Ovary (tissue), 7 donors: ENCODE measurements at regions not wholly inside any gene's neighbourhood (a gene's known extent, or its start where the extent isn't known, plus 50 kb on each side); places are given as distances from the start of the nearest gene placed in this dataset.

ENCODE experiments used
- DNase-seq, 5 donors: peaks; one replicate each; pipeline ENCODE4 v3.0.0-alpha.2; 2019 to 2020
- H3K27ac ChIP-seq, 2 donors: fragments of 200-600 bp; one replicate each; pipeline versions ENCODE4 v1.5.1 to v1.8.0; 2019 to 2022
- H3K27me3 ChIP-seq: fragments of 200-600 bp; one replicate; pipeline ENCODE4 v1.8.0; 2022
- H3K36me3 ChIP-seq: fragments of 200-600 bp; sonication (generic); one replicate; pipeline ENCODE4 v1.5.1; 2019
- H3K4me1 ChIP-seq: one replicate; pipeline ENCODE4 v1.8.1; 2013; ENCODE audit warnings: mild to moderate bottlenecking, moderate library complexity; ENCODE audit not compliant: insufficient read depth
- H3K4me3 ChIP-seq: fragments of 200-600 bp; sonication (generic); one replicate; pipeline ENCODE4 v1.5.1; 2017
- H3K9me3 ChIP-seq, 2 donors: fragments of 200-600 bp in 1 of 2; sonication (generic) in 1 of 2; one replicate each; pipeline versions ENCODE4 v1.5.1 to v1.8.1; 2013 to 2019; ENCODE audit warnings: mild to moderate bottlenecking in 1 of 2, moderate library complexity in 1 of 2
- EP300 ChIP-seq: sonication (generic); formaldehyde crosslinking; IDR thresholded peaks from one replicate; pipeline ENCODE4 v1.6.1; 2017; ENCODE audit warnings: antibody characterized with exemption
- POLR2A ChIP-seq: fragments of 450-650 bp; IDR thresholded peaks from one replicate; pipeline ENCODE4 v1.6.1; 2017; ENCODE audit warnings: antibody characterized with exemption, mild to moderate bottlenecking, moderate library complexity
- WGBS, 3 donors: extraction: QIAGEN DNeasy Blood & Tissue Kit in 1 of 3; methylation state at CpG; one replicate each; pipeline versions ENCODE4 v1.1.5 to v1.1.7; 2013 to 2017; 5-methylcytosine and 5-hydroxymethylcytosine counted together
- intact Hi-C, 4 donors: fragments of 100-400 bp; cut with DNase I; formaldehyde crosslinking; loops; one replicate each; pipeline versions ENCODE4 v1.11.0 to v1.15.1; 2022 to 2023
- TF ChIP-seq, protein P1 (sequence below), 3 donors: fragments of 450-650 bp in 2 of 3; fragments of 200-600 bp in 1 of 3; IDR thresholded peaks; one replicate each; pipeline versions ENCODE4 v1.5.1 to v1.8.0; 2016 to 2022; ENCODE audit warnings: antibody characterized with exemption in 3 of 3, mild to moderate bottlenecking in 1 of 3
- donor health status: DM: no; HTN: no; CAD: no; lungs with moderate emphysema.
- donor health status: DM: no; HTN: no; CAD: no.
- donor health status: Bipolar disorder and iron deficiency.
- donor health status: DM: no; HTN: no; CAD: no.
- donor health status: DM: yes; HTN: yes; CAD: no.

DNA sequence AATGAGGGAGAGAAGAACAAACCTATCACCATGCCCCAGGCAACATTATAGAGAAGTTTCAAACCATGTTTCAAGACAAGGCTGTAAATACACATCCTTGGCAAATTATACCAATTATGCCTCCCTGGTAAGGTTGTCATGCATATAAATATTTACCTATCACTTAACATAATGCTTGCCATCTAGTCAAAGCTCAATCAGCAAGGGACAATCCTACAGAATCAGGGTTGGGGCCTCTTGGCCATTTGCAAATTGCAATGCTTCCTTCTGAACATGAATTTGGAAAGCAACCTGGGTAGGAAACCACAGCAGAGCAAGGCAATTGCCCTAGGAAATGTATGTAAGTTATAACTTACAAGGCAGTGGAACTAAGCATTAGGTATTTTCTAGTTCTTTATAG, 907.2 kb upstream of the CDH2 start:
- Histone ChIP-seq H3K27ac (no peak overlapping the region), H3K4me1 (no peaks in the 10 kb centered on the region), H3K9me3 (no peaks in the 10 kb centered on the region), H3K36me3 (no peaks in the 10 kb centered on the region), H3K4me3 (no peak overlapping the region), H3K27me3 (no peaks in the 10 kb centered on the region)
- TF ChIP-seq POLR2A: no peak
- TF ChIP-seq, protein P1, sequence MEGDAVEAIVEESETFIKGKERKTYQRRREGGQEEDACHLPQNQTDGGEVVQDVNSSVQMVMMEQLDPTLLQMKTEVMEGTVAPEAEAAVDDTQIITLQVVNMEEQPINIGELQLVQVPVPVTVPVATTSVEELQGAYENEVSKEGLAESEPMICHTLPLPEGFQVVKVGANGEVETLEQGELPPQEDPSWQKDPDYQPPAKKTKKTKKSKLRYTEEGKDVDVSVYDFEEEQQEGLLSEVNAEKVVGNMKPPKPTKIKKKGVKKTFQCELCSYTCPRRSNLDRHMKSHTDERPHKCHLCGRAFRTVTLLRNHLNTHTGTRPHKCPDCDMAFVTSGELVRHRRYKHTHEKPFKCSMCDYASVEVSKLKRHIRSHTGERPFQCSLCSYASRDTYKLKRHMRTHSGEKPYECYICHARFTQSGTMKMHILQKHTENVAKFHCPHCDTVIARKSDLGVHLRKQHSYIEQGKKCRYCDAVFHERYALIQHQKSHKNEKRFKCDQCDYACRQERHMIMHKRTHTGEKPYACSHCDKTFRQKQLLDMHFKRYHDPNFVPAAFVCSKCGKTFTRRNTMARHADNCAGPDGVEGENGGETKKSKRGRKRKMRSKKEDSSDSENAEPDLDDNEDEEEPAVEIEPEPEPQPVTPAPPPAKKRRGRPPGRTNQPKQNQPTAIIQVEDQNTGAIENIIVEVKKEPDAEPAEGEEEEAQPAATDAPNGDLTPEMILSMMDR (IDR thresholded peaks at IDR 0.05): no peak
- intact Hi-C loops: no loop called here
- no peak for DNase-seq

DNA sequence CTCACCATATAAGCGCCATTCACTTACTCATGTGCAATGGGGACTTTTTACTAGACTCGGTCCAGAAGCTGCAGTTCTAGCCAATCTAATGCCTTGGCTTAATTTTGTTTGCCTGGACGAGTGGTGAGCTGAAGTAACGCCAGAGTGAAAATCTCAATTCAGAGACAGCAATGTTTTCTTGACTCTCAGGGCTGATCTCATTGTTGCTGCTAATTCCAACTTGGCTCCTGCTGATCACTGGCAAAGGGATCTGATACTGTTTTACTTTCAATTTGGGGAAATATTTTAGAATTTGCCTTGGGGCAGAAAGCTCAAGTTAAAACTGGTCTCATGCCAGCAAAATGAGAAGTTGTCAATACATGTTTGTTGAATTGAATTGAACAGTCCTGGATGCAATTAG, 906.6 kb upstream of the CDH2 start:
- Histone ChIP-seq H3K27ac (no peak overlapping the region), H3K4me3 (no peak overlapping the region), H3K9me3 (no peaks in the 10 kb centered on the region), H3K27me3 (no peaks in the 10 kb centered on the region), H3K36me3 (no peaks in the 10 kb centered on the region), H3K4me1 (no peaks in the 10 kb centered on the region)
- no peak for DNase-seq
- 43 to 54% (median 50%) methylated on average over 4 of the region's 4 CpGs for WGBS, 3 donors
- TF ChIP-seq POLR2A (no peak), EP300 (no peak)
- TF ChIP-seq, protein P1 (IDR thresholded peaks at IDR 0.05): no peak
- intact Hi-C loops: no loop called here

DNA sequence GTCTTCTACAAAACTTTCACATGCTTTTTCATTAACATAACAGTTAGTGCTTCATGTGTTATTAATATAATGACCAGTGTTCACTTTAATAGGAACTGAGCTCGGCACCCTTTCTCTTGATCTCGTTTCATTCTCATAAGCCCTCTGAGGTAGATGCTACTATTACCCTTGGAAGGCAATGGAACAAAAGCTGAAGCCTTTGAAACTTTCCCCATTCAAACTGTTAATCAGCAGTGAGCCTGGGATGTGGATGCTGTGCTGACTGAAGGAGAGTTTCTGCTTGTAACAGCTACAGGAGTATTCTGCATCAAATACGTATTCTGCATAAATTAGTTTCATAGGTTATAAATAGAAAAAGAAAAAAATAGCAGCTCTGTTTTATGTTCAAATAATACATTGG, 904.0 kb upstream of the CDH2 start:
- intact Hi-C loops: no loop called here
- H3K4me3 ChIP-seq: no peak overlapping the region

DNA sequence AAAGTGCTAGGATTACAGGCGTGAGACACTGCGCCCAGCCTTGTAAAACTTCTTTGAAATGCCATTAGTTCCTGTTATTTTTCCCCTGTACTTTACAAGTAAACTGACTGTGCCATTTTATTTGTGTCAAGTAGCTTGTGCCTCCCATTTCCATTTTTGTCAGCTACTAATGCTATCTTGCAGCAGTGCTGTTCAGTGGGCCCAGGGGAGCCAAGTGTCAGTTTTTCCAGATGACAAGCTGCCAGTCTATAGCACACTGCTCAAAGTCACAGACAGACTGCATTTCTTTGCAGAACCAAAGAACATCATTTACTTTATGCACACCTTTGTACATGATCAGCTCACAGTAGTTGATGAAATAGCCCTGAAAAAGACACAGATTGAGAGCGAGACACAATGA, 901.3 kb upstream of the CDH2 start:
- H3K27ac ChIP-seq: no peak overlapping the region
- intact Hi-C loops: no loop called here
- H3K4me3 ChIP-seq: no peak overlapping the region
- 91 to 94% (median 91%) methylated on average over 3 of the region's 3 CpGs for WGBS, 3 donors
- H3K9me3 ChIP-seq: no peaks in the 10 kb centered on the region
- no peak for DNase-seq
- H3K4me1 ChIP-seq: no peaks in the 10 kb centered on the region
- TF ChIP-seq EP300 (no peak), POLR2A (no peak)
- TF ChIP-seq, protein P1 (IDR thresholded peaks at IDR 0.05): no peak
- H3K36me3 ChIP-seq: no peaks in the 10 kb centered on the region
- H3K27me3 ChIP-seq: no peaks in the 10 kb centered on the region

More for the DNA sequence above, 904.0 kb upstream of the CDH2 start:
- H3K4me1 ChIP-seq: no peaks in the 10 kb centered on the region
- H3K27ac ChIP-seq: no peak overlapping the region
- TF ChIP-seq, protein P1 (IDR thresholded peaks at IDR 0.05): no peak
- TF ChIP-seq EP300 (no peak), POLR2A (no peak)
- H3K27me3 ChIP-seq: no peaks in the 10 kb centered on the region
- no peaks in the 10 kb centered on the region for H3K36me3 ChIP-seq
- WGBS, 3 donors: 82 to 90% (median 88%) methylated on average over 3 of the region's 3 CpGs
- no peaks in the 10 kb centered on the region for H3K9me3 ChIP-seq
- no peak for DNase-seq

DNA sequence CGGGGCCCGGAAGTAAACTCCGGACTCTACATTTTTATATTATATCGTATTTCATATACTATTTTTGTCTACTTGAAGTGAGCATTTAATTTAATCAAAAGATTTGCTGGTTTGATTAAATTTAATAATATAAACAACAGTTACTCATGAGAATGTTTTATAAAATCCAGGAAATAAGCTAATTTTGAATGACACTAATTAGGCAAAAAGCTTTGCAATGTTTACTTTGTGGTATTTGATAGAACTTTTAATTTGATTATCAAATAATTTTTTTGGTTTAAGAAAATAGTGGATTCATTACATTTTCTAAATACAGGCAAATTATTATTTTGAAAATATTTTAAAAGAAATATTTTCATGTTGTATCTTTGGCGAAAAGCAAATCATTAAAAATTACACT, 900.4 kb upstream of the CDH2 start:
- Histone ChIP-seq H3K9me3 (no peaks in the 10 kb centered on the region), H3K27me3 (no peaks in the 10 kb centered on the region), H3K4me3 (no peak overlapping the region), H3K36me3 (no peaks in the 10 kb centered on the region), H3K27ac (no peak overlapping the region), H3K4me1 (no peaks in the 10 kb centered on the region)
- WGBS, 3 donors: 92 to 95% (median 93%) methylated on average over 5 of the region's 5 CpGs
- intact Hi-C loops: no loop called here
- TF ChIP-seq EP300: no peak
- TF ChIP-seq, protein P1 (IDR thresholded peaks at IDR 0.05): no peak
- no peak for TF ChIP-seq POLR2A
- DNase-seq: no peak
